Central memory CD8-positive, alpha-beta T cell (primary cell): ENCODE measurements at regions not wholly inside any gene's neighbourhood (a gene's known extent, or its start where the extent isn't known, plus 50 kb on each side); places are given as distances from the start of the nearest gene placed in this dataset.

ENCODE experiments used
- ATAC-seq: fragments of 150-1000 bp; cut with Tn5 transposase; replicated peaks from 2 replicates; pipeline ENCODE4 v1.10.0; 2022; ENCODE audit warnings: mild to moderate bottlenecking, moderate FRiP score, moderate number of reproducible peaks; ENCODE audit not compliant: poor library complexity, severe bottlenecking; ENCODE audit errors: extremely low read depth
- DNase-seq, 2 donors: peaks; one replicate each; pipeline ENCODE4 v3.0.0; 2021; ENCODE audit warnings: low spot score in 2 of 2
- H3K27ac Mint-ChIP-seq: one replicate; pipeline ENCODE4 v1.8.0; 2022; ENCODE audit warnings: low read depth, mild to moderate bottlenecking, moderate library complexity, mixed read lengths
- H3K27me3 Mint-ChIP-seq: one replicate; pipeline ENCODE4 v1.8.0; 2022; ENCODE audit warnings: mixed read lengths
- H3K36me3 Mint-ChIP-seq: one replicate; pipeline ENCODE4 v1.8.0; 2022; ENCODE audit warnings: mild to moderate bottlenecking, moderate library complexity, mixed read lengths; ENCODE audit not compliant: insufficient read depth
- H3K4me1 Mint-ChIP-seq: one replicate; pipeline ENCODE4 v1.8.0; 2022; ENCODE audit warnings: mixed read lengths
- H3K4me3 Mint-ChIP-seq: one replicate; pipeline ENCODE4 v1.8.0; 2022; ENCODE audit warnings: mild to moderate bottlenecking, moderate library complexity, mixed read lengths
- H3K9me3 Mint-ChIP-seq: one replicate; pipeline ENCODE4 v1.8.0; 2022; ENCODE audit warnings: mixed read lengths

GRCh38 chr13:43990021-43990420 lies 110.3 kb downstream of the LACC1 start:
- ATAC-seq: no peak
- H3K4me1 Mint-ChIP-seq: no peaks in the 10 kb centered on the region
- H3K4me3 Mint-ChIP-seq: no peak overlapping the region
- DNase-seq: no peak
- peaks cover 49% of the 10 kb centered on the region for H3K27me3 Mint-ChIP-seq
- no peak overlapping the region for H3K27ac Mint-ChIP-seq
- H3K9me3 Mint-ChIP-seq: peaks cover 2% of the 10 kb centered on the region
- H3K36me3 Mint-ChIP-seq: no peaks in the 10 kb centered on the region

- H3K36me3 Mint-ChIP-seq: no peaks in the 10 kb centered on the region
- ATAC-seq (no peak), DNase-seq (no peak)
- peaks cover 56% of the 10 kb centered on the region for H3K27me3 Mint-ChIP-seq
- no peak overlapping the region for H3K27ac Mint-ChIP-seq
- H3K9me3 Mint-ChIP-seq: peaks cover 10% of the 10 kb centered on the region
- H3K4me1 Mint-ChIP-seq: no peaks in the 10 kb centered on the region
- H3K4me3 Mint-ChIP-seq: no peak overlapping the region
These were observed 111.1 kb downstream of the LACC1 start for GRCh38 chr13:43990829-43991228.

- no peak for ATAC-seq
- Mint-ChIP-seq H3K36me3 (no peaks in the 10 kb centered on the region), H3K4me3 (no peak overlapping the region), H3K27me3 (peaks cover 47% of the 10 kb centered on the region), H3K27ac (no peak overlapping the region), H3K9me3 (peaks cover 10% of the 10 kb centered on the region), H3K4me1 (no peaks in the 10 kb centered on the region)
- DNase-seq: no peak
These were observed 112.1 kb downstream of the LACC1 start for GRCh38 chr13:43991773-43992201.

GRCh38 chr13:43992211-43992610 lies 112.5 kb downstream of the LACC1 start:
- no peak for ATAC-seq
- H3K36me3 Mint-ChIP-seq: no peaks in the 10 kb centered on the region

GRCh38 chr13:43994999-43995859 lies 115.5 kb downstream of the LACC1 start:
- Mint-ChIP-seq H3K4me3 (no peak overlapping the region), H3K27me3 (peaks cover 63% of the 10 kb centered on the region), H3K27ac (no peak overlapping the region), H3K9me3 (peaks cover 10% of the 10 kb centered on the region), H3K4me1 (no peaks in the 10 kb centered on the region), H3K36me3 (no peaks in the 10 kb centered on the region)
- ATAC-seq (no peak), DNase-seq (no peak)

More at GRCh38 chr13:43992211-43992610, 112.5 kb downstream of the LACC1 start:
- Mint-ChIP-seq H3K4me3 (no peak overlapping the region), H3K9me3 (peaks cover 10% of the 10 kb centered on the region), H3K4me1 (no peaks in the 10 kb centered on the region), H3K27me3 (peaks cover 48% of the 10 kb centered on the region), H3K27ac (no peak overlapping the region)
- DNase-seq: no peak

- H3K36me3 Mint-ChIP-seq: no peaks in the 10 kb centered on the region
- peaks cover 10% of the 10 kb centered on the region for H3K9me3 Mint-ChIP-seq
- peaks cover 72% of the 10 kb centered on the region for H3K27me3 Mint-ChIP-seq
- H3K4me3 Mint-ChIP-seq: no peak overlapping the region
- no peak for ATAC-seq
- no peak for DNase-seq
- H3K4me1 Mint-ChIP-seq: no peaks in the 10 kb centered on the region
- H3K27ac Mint-ChIP-seq: no peak overlapping the region
These were observed 116.5 kb downstream of the LACC1 start for GRCh38 chr13:43996221-43996620.

- Mint-ChIP-seq H3K36me3 (no peaks in the 10 kb centered on the region), H3K27ac (no peak overlapping the region), H3K9me3 (no peaks in the 10 kb centered on the region), H3K4me1 (no peaks in the 10 kb centered on the region), H3K27me3 (peaks cover 58% of the 10 kb centered on the region), H3K4me3 (no peak overlapping the region)
- DNase-seq (no peak), ATAC-seq (no peak)
These were observed 123.8 kb downstream of the LACC1 start for GRCh38 chr13:44003481-44003880.

- Mint-ChIP-seq H3K27me3 (peaks cover 65% of the 10 kb centered on the region), H3K9me3 (no peaks in the 10 kb centered on the region), H3K36me3 (no peaks in the 10 kb centered on the region), H3K27ac (no peak overlapping the region), H3K4me3 (no peak overlapping the region), H3K4me1 (no peaks in the 10 kb centered on the region)
- ATAC-seq (no peak), DNase-seq (no peak)
These were observed 125.2 kb downstream of the LACC1 start for GRCh38 chr13:44004878-44005277.

- H3K27ac Mint-ChIP-seq: no peak overlapping the region
- ATAC-seq: no peak
- H3K4me1 Mint-ChIP-seq: no peaks in the 10 kb centered on the region
- DNase-seq: no peak
- H3K9me3 Mint-ChIP-seq: no peaks in the 10 kb centered on the region
- peaks cover 55% of the 10 kb centered on the region for H3K27me3 Mint-ChIP-seq
- H3K4me3 Mint-ChIP-seq: no peak overlapping the region
- H3K36me3 Mint-ChIP-seq: no peaks in the 10 kb centered on the region
These were observed 127.7 kb downstream of the LACC1 start for GRCh38 chr13:44007451-44007850.

- no peak overlapping the region for H3K4me3 Mint-ChIP-seq
- H3K27me3 Mint-ChIP-seq: peaks cover 38% of the 10 kb centered on the region
- no peaks in the 10 kb centered on the region for H3K36me3 Mint-ChIP-seq
- ATAC-seq (no peak), DNase-seq (no peak)
- no peaks in the 10 kb centered on the region for H3K4me1 Mint-ChIP-seq
- no peak overlapping the region for H3K27ac Mint-ChIP-seq
- no peaks in the 10 kb centered on the region for H3K9me3 Mint-ChIP-seq
These were observed 131.3 kb downstream of the LACC1 start for GRCh38 chr13:44011036-44011435.

GRCh38 chr13:44012910-44013757 lies 133.4 kb downstream of the LACC1 start:
- Mint-ChIP-seq H3K4me3 (no peak overlapping the region), H3K4me1 (no peaks in the 10 kb centered on the region), H3K27ac (no peak overlapping the region), H3K9me3 (no peaks in the 10 kb centered on the region), H3K27me3 (peaks cover 31% of the 10 kb centered on the region), H3K36me3 (no peaks in the 10 kb centered on the region)
- ATAC-seq (no peak), DNase-seq (no peak)

GRCh38 chr13:44013758-44014291 lies 134.1 kb downstream of the LACC1 start:
- Mint-ChIP-seq H3K36me3 (no peaks in the 10 kb centered on the region), H3K4me1 (no peaks in the 10 kb centered on the region), H3K4me3 (no peak overlapping the region), H3K27me3 (peaks cover 30% of the 10 kb centered on the region), H3K9me3 (no peaks in the 10 kb centered on the region), H3K27ac (no peak overlapping the region)
- ATAC-seq (no peak), DNase-seq (no peak)
